HFF-Myc (cell line): ENCODE measurements at regions not wholly inside any gene's neighbourhood (a gene's known extent, or its start where the extent isn't known, plus 50 kb on each side); places are given as distances from the start of the nearest gene placed in this dataset.

ENCODE experiments used
- DNase-seq: peaks from one replicate; pipeline ENCODE4 v3.0.0-alpha.2; 2011; ENCODE audit warnings: low read depth; ENCODE audit errors: extremely low read depth
- H3K4me3 ChIP-seq: replicated peaks from 2 replicates; pipeline ENCODE4 v1.5.1; 2011; ENCODE audit warnings: low read depth, mild to moderate bottlenecking, control low read depth, low read length
- TF ChIP-seq, protein P1 (sequence below): IDR thresholded peaks from 2 replicates; pipeline ENCODE4 v1.5.1; 2012; ENCODE audit warnings: mild to moderate bottlenecking, low read depth, low read length, control low read depth; ENCODE audit errors: missing control alignments

DNA sequence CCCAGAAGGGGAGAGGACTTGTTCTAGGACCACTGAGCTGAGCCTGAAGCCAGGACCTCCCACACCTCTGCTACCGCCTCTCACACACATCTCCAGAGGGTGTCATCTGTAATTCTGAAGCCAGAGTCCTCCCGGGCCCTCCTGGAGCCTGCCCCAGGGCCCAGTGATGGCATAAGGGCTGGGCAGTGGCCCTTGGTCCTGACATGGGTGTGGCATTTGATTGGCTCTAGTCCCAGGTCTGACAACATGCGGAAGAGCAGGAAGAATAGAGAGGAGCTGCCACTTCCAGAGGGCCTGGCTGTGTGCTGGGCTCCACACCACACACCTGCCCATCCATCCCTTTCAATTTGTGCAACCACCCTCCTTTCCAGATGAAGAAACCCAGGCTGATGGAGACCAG, 144.3 kb upstream of the GSC start:
- TF ChIP-seq, protein P1, sequence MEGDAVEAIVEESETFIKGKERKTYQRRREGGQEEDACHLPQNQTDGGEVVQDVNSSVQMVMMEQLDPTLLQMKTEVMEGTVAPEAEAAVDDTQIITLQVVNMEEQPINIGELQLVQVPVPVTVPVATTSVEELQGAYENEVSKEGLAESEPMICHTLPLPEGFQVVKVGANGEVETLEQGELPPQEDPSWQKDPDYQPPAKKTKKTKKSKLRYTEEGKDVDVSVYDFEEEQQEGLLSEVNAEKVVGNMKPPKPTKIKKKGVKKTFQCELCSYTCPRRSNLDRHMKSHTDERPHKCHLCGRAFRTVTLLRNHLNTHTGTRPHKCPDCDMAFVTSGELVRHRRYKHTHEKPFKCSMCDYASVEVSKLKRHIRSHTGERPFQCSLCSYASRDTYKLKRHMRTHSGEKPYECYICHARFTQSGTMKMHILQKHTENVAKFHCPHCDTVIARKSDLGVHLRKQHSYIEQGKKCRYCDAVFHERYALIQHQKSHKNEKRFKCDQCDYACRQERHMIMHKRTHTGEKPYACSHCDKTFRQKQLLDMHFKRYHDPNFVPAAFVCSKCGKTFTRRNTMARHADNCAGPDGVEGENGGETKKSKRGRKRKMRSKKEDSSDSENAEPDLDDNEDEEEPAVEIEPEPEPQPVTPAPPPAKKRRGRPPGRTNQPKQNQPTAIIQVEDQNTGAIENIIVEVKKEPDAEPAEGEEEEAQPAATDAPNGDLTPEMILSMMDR = no peak
- DNase-seq = no peak
- no peak overlapping the region for H3K4me3 ChIP-seq

DNA sequence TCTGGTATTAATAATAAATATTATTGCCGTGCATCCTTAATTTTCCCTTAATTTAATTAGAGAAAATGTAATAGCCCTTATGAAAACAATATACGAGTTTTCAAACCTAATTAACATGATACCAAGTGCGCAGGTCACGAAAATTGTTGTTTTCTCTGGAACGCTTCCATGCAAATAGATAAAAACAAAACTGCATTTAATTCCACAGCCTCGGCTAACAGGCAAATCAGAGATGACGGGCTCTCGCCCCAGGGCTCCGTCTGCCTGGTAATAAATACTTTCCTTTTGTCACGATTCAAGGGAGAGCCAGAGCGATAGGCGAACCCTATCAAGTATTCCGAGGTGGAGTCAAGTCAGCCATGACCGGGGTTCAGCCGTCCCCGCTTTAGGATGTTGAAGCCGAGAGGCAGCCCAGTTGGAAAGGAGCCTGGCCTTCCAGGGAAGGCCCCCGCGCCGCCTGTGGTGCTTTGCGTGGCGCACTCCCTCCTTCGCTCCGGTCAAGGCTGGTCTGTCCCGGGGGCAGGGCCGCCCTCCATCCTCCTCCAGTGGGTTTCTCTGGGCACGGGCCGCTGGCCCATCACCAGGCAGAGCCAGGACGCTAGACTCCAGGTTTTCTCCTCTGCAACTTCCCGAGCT, 137.8 kb upstream of the GSC start:
- DNase-seq = no peak
- H3K4me3 ChIP-seq = no peak overlapping the region
- TF ChIP-seq, protein P1 = no peak

DNA sequence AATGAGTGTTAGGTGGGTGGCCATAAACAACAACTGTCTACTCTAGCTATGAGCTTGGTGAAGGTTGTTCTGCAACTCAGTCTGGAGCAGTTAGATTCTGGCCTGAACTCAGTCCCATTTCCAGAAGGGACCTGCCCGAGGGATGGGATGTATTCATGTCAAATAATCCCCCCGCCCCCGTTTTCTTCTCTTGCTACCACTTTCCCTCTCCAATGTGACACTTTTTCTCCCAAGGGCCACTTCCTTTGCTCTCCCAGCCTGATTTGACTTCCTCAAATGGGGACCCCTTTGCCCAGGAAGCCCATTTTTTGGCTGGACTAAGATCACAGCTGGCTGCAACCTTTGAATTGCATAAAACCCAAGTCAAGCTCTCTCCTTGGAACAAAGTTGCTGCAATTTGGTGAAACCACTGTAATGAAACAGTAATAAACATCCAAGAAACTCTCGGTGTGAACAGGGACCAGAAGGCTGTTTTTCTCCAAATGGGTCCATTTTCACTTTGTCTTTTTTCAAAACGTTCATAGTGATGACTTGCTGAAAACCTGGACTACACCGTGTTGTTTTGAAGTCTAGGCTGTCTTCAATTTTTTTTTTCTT, 137.2 kb upstream of the GSC start:
- no peak overlapping the region for H3K4me3 ChIP-seq
- TF ChIP-seq, protein P1 = no peak
- DNase-seq = no peak

DNA sequence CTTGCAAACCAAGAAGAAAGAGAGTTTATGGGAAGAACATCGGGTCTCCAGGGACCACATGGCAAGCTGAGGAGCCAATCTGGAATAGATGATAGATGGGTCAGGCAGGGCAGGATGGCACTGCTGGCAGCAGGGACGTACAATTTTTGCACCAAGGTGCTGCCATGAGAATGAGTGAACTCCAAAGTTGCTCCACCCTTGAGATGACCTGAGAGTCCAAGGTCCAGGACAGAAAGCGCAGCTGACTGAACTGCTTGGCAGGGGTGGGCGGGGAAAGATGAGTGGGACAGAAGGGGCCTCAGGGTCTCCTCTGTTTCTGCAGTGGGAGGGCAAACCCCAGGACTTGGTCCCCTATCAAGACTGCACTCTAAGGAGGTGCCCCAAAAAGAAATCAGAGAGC, 136.7 kb upstream of the GSC start:
- no peak for DNase-seq
- no peak overlapping the region for H3K4me3 ChIP-seq
- TF ChIP-seq, protein P1 = no peak

DNA sequence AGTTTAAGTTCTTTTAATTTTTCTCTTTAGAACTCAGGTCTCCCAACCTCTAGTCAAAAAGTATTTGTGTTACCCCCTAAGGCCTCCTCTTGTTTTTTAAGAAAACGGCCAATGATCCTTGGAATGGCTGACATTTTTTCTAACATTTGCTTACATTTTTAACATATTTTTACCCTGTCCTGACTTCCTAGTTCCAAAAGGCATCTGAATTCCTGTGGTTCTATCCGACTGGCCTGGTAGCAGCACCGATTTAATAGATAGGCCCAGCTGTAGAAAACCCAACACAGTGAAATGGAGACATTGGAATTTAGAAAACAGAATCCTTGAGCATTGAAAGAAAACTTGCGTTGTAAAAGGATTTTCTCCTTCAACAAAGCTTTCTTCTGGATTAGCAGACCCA, 134.7 kb upstream of the GSC start:
- no peak for DNase-seq
- TF ChIP-seq, protein P1 = no peak
- H3K4me3 ChIP-seq = no peak overlapping the region

DNA sequence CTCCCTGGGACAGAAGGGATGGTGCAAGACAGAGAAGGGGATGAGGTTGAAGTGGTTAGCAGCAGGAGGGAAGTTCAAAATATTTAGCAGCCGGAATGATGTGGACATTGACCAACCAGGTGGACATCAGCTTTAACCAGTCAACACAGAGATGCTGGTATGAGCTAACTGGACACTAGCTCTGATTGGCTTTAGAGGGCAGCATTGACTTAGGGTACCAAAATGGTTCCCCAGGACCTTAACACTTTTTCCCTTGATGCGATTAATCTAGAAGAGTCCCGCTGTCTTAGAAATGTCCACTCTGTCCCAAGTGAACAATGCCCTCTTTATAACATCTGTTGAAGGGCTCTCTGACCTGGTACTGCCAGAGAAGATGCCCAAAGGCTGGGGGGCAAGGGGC, 134.0 kb upstream of the GSC start:
- TF ChIP-seq, protein P1 = no peak
- DNase-seq = no peak
- no peak overlapping the region for H3K4me3 ChIP-seq

DNA sequence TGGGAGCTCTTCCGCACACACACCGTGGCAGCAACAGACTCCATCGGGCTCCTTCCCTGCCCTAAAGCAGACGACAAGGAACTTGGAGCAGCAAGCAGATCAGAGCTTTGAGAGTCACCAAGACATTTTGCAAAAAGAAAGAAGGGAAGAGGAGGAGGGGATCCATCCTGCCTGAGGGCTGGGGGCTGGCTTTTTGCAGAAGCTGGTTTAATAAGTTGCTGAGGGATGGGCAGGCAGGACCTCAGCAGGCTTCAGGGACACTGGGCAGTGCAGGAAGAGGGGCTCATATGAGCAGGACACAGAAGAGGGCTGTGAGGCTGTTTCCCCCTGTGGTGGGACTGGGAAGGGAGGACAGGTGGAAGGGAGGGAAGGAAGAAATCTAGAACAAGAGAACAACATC, 133.4 kb upstream of the GSC start:
- TF ChIP-seq, protein P1 = no peak
- DNase-seq = no peak
- H3K4me3 ChIP-seq = no peak overlapping the region
